Right renal pelvis (tissue), 4 donors: ENCODE measurements at regions not wholly inside any gene's neighbourhood (a gene's known extent, or its start where the extent isn't known, plus 50 kb on each side); places are given as distances from the start of the nearest gene placed in this dataset.
"Not testable (repeated sequence)": the region's sequence is repeated elsewhere in the genome, so short reads cannot be mapped to it uniquely, and the experiment has no call there.

Experiments used
- DNase-seq, 4 donors: peaks; one replicate each; pipeline ENCODE4 v3.0.0-alpha.2; 2013; ENCODE audit warnings: low read depth in 4 of 4, low spot score in 3 of 4, missing footprints in 1 of 4

DNA sequence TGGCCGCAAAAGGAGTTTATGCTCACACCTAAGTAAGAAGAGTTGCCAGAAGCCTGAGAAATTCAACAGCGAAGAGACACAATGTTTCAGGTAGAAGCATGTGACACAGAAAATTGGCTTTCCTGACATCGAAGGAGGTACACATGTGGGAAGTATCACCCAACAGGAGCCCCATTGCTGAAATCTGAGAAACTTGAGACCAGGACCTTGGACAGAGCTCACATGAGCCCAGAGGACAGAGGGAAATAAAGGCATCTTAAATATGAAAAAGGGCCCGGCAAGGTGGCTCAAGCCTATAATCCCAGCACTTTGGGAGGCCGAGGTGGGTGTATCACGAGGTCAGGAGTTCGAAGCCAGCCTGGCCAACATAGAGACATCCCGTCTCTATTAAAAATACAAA lies 304.1 kb upstream of the C16orf82 start:
- peak in 3 of 4 donors; percentile 1 to 5 (median 3) for DNase-seq

DNA sequence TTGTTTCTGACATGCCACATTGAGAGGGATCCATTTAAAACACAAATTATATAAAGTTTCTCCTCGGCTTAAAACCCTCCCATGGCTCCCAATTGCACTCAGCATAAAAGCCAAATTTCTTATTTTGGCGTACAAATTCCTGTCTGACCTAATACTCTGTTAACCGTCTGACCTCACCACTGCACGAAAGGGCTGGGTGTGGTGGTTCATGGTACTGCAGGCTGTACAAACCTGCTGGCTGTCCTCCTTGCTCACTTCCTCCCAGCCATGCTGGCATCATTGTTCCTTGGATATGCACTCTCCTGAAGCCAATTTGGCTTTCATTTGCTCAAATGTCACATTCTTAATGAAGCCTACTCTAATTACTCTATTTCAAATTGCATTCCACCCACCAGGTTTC lies 301.6 kb upstream of the C16orf82 start:
- DNase-seq: no peak

DNA sequence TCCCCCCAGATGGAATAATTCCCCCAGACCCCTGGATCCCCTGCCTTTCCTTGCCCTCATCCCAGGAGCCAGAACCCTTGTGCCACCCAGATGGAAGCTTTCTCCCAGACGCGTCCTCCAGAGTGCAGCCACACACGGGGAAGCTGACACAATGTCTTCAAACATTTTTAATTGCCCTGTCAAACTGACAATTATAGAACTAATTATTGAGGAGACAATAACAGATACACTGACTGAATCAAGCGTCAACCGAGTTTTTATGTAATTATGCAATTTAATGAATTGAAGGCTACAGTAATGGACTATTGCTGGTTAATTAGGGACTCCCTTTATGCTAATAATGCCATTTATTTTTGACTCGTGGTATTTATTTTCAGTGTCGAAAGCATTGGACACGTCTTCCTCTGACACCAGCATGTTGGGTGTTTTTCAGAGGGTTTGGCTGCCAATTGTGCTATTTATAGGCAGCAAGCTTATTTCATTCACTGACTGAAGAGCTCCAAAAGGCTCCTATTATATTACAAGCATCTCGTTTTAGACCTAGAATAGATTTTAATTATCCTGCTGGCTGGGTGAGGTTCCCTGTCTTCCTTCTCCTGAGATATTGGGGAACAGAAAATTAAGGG lies 298.2 kb upstream of the C16orf82 start:
- DNase-seq: no peak

DNA sequence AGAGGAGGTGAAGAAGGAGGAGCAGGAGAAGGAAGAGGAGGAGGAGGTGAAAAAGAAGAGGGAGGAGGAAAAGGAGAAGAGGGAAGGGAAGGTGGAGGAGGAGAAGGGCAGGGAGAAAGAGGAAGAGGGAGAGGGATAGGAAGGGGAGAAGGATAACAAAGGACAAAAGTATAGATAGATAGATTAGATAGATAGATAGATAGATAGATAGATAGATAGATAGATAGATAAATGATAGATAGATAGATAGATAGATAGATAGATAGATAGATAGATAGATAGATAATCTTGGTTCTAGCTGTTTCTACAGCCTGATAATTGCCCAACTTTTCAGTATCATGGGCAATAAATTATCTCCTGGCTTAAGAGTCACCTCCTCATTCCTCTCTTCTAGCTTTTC lies 296.2 kb upstream of the C16orf82 start:
- no peak for DNase-seq

DNA sequence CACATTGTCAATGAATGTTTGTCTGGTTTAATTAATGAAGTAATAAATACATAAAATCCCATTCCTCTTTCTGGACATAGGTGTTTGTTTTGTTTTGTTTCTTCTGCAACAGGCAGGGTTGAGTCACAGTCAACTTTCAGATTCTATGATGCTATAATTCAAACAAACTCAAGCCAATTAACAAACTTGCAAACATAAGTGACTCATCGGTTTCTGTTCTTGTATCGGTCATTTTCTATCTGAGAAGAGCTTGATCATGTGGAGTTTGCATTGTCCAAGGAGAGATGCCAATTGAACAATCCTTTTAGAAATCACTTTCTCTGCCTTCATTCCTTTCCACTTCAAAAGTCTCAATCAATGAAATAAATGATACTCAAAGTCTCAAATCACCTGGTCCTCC lies 294.2 kb upstream of the C16orf82 start:
- no peak for DNase-seq

DNA sequence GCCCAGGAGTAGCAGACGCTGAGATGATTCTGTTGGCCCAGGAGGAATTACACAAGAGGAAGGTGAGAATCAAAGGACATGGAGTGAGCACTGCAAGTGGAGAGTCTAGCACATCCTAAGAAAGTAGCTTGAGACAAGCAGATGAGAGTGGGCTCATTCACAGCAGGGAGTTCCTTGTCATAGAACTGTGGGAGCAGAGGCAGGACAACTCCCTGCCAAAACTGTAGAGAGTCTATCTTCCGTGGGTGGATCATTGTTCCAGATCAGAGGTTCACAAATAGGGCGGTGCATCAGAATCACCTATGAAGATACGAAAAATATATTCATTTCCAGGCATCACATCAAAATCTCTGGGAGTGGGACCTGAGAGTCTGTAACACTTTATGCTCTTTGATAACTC lies 288.9 kb upstream of the C16orf82 start:
- no peak for DNase-seq

DNA sequence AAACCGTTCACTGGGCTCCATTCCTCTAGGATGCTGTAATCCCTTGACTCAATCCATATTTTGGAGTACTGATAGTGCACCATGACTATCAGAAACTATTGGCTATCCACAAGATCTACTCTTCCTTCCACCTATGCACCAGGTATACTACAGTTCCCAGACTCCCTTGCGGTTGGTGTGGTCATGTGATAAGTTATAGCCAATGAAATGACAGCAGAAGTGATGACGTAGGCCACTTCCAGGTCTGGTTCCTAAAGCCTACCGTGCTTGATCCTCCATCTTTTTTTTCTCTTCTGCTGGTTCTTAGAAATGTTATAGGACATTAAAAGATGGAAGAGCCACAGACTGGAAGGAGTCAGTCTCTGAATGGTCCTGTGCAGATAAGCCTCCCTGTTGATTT lies 278.8 kb upstream of the C16orf82 start:
- no peak for DNase-seq

DNA sequence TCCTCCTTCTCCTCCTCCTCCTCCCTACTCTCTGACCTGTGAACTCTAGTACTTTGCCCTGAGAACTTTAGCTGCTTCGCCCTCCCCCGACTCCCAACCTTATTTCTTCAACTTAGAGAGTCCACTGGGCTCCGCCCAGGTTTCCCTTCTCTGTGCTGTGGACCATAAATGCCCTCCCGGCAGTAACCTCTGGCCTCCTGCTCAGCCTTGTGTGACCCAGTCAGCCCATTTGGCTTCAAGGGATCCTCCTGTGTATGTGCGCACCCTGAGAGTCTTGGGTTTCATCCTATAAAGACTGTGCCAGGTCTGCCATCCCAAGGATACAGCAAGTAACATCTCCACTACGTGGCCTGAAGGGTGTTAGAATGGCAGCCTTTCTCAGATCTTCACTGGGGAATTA lies 275.6 kb upstream of the C16orf82 start:
- no peak for DNase-seq

DNA sequence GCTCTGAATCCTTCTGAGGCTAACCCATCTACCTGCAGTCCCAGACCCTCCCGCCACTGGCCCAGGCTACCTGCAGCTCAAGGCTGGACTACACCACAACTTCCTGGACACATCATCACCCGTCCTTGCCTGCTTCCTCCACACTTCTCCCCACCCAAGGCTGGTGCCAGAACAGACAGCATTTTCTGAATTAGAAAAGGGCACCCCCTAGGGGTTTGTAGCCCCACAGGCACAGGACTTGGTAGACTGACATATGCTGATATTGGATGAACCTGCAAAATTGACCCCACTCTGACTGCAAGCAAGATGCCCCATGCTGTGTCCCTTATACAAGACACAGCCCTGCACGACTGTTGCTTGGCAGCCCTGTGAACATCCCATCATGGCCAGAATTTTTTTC lies 271.5 kb upstream of the C16orf82 start:
- no peak for DNase-seq

DNA sequence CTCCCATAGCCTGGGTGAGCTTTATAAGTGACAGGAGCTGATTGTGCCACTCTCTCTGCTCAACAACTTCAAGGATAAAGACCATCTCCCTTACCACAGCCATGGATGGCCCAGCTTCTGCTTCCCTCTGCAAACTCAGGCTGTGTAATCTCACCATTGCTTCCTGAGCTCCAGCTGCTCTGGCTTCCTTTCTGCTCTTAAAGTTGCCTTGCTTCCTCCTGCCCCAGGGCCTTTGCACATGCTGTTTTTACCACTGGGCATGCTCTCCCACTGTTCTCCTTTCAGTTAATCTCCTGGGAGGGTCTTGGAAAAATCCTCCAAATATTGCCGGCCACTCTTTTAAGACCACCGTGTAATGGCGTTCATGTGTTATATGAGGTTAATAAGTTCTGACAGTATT lies 265.1 kb upstream of the C16orf82 start:
- no peak for DNase-seq

DNA sequence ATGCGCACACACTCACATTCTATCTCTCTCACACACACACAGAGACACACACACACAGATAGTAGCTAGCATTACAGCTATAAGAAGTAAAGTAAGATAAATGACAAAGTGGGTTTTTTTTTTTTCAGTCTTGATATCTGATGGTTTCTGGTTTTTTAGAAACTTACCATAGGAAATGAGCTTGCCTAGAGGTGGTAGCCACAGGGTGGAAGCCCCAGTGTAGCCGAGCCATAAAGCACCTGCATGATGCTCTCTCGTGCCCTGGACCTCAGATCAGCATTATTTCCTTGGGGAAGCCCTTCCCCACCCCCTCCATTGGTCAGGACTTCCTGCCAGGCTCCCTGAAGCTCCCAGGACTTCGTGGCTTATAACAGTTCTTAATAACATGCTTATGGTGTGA lies 264.3 kb upstream of the C16orf82 start:
- no peak for DNase-seq

DNA sequence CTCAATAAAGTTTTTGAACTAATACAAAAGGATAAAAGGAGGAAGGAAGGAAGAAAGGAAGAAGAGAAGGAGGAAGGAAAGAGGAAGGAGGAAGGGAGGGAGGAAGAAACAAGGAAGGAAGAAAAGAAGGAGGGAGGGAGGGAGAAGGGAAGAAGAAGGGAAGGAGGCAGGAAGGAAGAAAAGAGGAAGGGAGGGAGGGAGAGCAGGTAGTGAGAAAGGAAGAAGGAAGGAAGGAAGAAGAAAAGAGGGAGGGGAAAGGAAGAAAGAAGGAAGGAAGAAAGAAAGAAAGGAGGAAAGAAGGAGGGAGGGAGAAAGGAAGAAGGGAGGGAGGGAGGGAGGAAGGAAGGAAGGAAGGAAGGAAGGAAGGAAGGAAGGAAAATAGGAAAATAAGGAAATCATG lies 263.8 kb upstream of the C16orf82 start:
- no peak for DNase-seq

DNA sequence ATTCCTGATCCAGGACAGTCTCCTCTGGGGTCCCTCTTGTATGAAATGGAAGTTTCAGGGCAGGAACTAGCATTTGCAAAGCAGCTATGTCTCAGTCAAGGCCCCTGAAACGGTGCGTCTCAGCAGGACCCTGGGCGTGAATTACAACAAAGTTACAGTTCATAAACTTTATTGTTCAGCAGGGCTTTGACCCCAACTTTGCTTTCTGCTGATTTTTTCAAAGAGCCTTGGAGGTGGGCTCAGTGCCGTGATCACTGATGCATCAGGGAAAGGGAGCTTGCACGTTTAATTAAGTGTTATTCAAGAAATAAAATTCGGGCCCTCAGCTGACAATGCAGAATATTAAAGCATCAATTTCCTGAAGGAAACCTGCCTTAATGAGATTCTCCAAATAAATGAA lies 260.1 kb upstream of the C16orf82 start:
- DNase-seq: peak in 1 of 4 donors; percentile 41

DNA sequence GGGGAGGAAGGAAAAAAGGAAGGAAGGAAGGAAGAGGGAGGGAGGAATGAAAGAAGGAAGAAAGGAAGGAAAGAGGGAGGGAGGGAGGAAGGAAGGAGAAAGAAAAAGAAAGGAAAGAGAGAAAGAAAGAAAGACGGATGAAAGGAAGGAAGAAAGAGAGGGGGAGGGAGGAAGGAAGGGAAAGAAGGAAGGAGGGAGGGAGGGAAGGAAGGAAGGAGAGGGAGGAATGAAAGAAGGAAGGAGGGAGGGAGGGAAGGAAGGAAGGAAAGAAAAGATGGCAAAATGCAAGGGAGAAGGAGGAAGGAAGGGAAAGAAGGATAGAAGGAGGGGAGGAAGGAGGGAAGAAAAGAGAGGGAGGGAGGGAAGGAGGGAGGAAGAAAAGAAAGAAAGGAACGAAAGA lies 257.3 kb upstream of the C16orf82 start:
- DNase-seq: no peak

DNA sequence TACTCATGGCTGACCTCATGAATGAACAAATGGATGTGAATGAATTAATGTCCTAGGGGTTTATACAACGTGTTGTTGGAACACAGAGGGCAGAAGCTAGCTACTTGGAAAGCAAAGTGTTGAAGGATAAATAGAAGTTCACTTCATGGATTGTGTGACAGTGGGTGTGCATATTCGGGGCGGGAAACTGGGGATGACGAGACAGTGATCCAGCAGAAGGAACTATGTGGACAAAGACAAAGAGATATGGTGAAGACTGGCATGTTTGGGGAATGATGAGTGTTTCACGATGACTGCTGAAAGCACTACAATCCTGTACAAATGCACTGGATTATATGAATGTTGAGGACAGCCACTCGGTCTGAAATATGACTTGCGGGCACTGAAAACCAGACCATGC lies 250.5 kb upstream of the C16orf82 start:
- no peak for DNase-seq

DNA sequence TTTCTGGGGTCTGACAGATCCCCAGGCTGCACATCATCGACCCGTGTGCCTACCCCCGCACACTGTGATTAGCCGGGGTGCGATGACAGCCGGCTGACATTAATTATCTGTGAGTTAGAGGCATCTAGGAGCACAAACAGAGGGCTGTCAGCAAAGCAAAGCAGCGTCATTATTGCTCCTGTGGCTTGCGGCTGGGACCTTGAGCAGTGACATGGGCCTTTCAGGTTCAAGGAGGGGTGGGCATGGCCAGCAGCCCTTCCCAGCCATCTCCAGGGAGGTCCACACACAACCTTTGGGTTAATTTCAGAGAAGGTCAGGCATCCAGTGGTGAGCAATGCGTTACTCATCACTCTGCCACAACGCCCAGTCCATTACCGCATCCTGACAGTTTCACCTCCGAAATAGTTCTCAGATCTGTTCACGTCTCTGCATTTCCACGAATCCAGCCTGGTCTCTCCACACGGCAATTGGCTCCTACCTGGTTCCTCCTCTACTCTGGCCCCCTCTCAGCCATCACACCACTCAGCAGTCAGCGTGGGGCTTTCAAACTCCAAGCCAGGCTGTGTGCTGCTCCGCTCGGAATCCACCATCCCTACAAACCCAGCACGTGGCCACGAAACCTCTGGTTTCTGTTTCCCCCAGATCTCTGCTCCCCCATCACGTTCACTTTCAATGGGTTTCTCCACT lies 249.7 kb upstream of the C16orf82 start:
- DNase-seq: no peak

DNA sequence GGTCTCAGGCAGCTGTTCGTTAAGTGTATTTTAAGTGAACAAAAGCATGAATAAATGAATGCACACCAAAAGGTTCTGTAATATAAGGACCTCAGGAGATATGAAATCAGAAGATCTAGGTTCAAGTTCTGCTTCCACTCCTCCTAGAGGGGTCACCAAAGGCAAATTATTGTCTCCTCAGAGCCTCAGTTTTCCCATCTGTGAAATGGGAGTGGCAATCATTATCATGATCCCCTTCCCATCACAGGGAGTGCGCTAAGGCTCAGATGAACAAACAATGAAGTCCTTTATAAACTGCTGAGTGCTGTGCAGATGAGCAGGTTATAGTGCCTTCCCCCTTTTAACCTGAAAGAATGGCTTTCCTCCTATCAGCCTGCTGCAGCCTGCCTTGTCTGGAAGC lies 248.3 kb upstream of the C16orf82 start:
- DNase-seq: no peak

DNA sequence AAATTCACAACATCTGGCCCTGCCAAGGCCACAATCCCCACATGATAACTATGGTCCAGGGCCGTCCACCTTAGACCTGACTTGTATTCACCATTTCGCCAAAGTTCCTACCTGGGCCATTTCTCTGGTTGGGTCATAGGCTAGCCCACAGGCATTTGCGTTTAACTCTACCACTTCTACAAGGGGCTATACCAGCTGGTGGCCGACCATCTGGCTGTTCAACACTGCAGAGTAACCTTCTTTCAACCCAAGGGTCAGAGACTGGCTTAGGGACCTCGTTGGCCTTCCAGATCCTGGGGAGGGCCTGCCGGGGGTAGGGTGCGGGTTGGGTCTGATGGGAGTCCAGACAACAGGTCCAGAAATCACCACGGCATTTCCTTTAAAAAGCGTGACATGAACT lies 242.3 kb upstream of the C16orf82 start:
- no peak for DNase-seq

DNA sequence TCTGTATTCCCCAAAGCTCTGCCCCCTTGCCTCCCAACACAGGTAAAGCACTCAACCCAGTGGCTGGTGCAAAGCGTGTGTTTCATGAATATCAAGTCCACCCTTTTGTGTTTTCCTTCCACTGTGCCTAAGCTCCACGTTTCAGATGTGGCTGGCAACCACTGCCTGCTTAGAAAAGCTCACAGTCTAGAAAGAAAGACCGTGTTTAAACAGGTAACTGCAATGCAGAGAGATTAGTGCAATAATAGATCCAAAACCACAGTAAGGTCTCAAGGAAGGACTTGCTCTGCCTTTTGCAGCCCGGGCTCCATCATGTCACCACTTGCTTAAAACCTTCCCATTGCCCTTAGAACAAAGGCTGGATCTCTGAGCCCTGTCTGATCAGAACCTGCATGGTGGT lies 240.2 kb upstream of the C16orf82 start:
- DNase-seq: no peak

DNA sequence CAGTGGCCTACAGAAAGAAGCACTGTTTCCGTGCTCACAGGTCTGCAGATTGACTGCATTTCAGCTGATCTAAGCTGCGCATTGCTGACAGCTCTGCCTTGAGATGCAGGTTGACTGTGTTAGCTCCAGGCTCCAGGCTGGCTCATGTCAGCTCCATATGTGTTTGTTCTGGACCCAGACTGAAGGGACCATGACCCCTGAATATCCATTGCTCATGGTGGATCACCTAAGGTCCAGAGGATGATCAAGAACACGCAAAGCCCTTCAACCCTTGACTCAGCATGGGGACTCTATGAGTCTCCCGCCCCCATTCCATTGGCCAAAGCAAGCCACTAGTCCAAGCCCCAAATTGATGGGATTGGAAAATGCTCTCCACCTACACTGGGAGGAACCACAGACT lies 239.3 kb upstream of the C16orf82 start:
- no peak for DNase-seq

DNA sequence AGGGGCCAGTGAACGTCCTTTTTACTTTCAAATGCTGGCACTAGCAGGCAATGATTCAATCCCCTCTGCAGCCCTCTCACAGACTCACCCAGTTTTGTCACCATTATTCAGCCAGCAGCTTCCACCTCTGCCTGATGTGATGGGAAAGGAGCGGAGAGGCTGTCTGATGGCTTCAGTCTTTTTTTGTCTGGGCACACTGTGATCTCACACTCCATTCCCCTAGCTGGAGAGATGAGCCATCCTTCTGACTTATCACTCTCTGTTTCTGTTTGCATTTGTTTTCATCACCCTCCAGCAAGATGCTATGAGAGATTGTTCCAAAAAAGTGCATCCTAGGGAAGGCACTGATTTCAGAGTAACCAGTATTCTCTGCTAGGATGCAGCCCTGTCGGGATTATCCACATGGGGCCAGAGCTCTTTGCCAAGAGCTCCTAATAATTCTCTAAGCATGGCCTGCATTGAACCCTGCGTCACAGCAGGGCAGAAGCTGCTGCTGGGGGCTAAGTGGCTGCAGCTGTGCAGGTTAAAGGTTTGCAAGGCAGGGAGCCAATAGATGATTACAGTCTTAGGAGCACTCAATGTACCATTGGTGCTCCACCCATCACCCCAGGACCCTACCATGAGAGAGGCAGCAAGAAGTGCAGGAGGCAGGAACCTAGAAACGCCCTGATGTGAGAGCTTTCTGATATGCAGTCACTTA lies 236.1 kb upstream of the C16orf82 start:
- DNase-seq: no peak

DNA sequence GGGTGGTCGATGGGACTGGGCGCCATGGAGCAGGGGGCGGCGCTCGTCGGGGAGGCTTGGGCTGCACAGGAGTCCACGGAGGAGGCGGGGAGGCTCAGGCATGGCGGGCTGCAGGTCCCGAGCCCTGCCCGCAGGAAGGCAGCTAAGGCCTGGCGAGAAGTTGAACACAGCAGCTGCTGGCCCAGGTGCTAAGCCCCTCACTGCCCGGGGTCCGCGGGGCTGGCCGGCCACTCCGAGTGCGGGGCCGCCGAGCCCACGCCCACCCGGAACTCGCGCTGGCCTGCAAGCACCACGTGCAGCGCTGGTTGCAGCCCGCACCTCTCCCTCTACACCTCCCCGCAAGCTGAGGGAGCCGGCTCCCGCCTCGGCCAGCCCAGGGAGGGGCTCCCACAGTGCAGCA lies 230.6 kb upstream of the C16orf82 start:
- not testable (repeated sequence) for DNase-seq
